CD4-positive, alpha-beta T cell treated with Interleukin-17A for 4 hours (primary cell): ENCODE measurements at regions not wholly inside any gene's neighbourhood (a gene's known extent, or its start where the extent isn't known, plus 50 kb on each side); places are given as distances from the start of the nearest gene placed in this dataset.

ENCODE experiments used
- DNase-seq: peaks from one replicate; pipeline ENCODE4 v3.0.0-alpha.2; 2020; ENCODE audit warnings: mixed read lengths

GRCh38 chr17:55580596-55581133 lies 69.4 kb upstream of the SMIM36 start:
- DNase-seq = no peak

DNA sequence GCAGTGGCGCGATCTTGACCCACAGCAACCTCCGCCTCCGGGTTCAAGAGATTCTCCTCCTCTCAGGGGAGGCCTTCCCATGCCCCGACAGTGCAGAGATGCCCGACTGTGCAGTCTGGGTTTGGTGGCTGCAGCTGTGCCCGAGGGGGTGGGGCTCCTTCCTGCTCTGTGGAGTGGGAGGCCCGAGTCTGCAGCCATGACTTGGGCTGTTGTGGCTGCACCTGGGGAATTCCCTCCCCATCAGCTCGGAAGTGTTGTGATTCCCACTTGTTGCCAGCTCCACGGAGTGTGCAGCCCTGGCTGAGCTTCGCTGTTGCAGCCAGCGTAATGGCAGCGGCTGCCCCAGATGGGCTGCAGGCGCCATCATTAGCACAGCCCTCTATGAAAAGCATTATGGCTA lies 66.4 kb upstream of the SMIM36 start:
- peak; percentile 58 for DNase-seq

GRCh38 chr17:55576996-55577586 lies 65.8 kb upstream of the SMIM36 start:
- peak; percentile 61 for DNase-seq

GRCh38 chr17:55576237-55576995 lies 65.2 kb upstream of the SMIM36 start:
- DNase-seq = no peak

- DNase-seq = no peak
Observed at GRCh38 chr17:55575058-55575636, 63.9 kb upstream of the SMIM36 start.

- DNase-seq = no peak
Observed at GRCh38 chr17:55572599-55572998, 61.3 kb upstream of the SMIM36 start.

GRCh38 chr17:55572139-55572538 lies 60.9 kb upstream of the SMIM36 start:
- no peak for DNase-seq

GRCh38 chr17:55571095-55571494 lies 59.8 kb upstream of the SMIM36 start:
- DNase-seq = no peak

DNA sequence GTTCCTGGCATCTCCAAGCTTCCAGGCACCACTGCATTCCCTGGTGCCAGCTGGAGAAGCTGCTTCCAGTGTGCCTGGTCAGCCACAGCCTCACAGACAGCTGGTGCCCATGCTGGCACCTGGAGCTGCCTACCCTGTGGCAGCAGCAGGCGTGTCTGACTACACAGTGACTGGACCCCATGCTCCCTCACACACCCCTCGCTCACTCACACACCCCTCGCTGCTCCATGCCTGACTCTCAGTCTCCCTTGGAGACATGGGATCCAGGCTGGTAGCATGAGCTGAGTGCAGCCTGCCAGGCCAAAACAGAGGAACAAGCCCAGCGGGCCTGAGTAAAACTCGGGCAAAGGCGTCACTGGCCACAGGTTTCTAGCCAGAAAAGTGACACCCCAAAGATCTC lies 59.1 kb upstream of the SMIM36 start:
- DNase-seq = no peak

GRCh38 chr17:55567240-55568214 lies 56.3 kb upstream of the SMIM36 start:
- no peak for DNase-seq

DNA sequence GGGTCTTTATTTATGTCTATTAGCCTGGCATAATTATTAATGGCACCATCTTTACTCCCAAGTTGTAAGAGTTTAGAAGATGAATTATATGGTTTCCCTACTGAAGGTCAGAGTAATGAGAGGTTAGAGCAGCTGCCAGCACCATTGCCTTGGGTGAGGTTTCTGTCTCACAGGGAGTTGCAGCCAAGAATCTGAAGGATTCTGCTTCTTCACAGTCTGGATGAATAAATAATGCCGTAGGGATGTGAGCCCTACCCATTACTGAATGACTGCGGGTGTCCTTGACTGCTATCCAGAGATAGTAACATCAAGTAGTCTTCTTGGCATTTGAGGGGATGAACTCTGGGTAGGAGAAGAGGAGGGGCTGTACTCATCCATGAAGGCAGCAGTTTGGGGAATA lies 52.8 kb upstream of the SMIM36 start:
- DNase-seq = no peak

DNA sequence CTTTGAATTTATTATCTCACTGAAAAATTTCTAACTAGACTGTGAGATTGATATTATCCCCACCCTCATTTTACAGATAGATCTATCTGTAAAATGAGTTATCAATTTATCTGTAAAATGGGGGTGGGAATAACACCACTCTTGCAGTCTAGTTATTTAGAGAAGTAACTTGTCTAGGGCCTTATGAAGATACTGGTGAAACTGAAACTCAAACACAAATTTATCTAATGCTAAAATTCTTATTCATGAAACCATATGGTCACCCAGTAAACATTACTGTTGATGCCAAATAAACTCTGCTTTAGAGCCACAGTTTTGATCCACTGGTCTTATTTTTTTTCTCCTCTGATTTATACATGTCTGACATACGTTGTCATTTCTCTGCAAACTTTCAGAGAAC lies 52.1 kb upstream of the SMIM36 start:
- no peak for DNase-seq

DNA sequence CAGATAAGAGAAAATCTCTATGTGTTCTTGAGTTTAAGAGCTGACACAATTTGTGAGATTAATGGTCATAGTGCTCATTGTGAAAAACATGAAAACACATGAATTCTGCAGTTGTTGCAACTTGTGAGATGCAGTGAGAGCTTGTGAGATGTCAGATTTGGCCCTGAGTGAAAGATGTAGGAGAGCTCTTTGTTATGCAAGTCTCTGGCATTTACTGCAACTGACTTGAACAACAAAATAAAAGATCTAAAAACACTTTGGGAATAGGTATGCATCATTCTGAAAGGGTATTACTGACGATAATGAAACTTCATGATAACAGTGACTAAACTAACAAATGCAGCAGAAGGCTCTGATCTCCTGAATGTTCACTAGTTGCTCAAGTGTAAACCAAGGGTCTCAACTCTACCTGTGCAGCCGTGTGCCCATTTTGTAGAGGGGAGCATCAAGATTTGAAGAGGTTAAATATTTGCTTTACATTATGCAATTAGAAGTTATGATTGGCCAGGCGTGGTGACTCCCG lies 50.8 kb upstream of the SMIM36 start:
- DNase-seq = no peak

DNA sequence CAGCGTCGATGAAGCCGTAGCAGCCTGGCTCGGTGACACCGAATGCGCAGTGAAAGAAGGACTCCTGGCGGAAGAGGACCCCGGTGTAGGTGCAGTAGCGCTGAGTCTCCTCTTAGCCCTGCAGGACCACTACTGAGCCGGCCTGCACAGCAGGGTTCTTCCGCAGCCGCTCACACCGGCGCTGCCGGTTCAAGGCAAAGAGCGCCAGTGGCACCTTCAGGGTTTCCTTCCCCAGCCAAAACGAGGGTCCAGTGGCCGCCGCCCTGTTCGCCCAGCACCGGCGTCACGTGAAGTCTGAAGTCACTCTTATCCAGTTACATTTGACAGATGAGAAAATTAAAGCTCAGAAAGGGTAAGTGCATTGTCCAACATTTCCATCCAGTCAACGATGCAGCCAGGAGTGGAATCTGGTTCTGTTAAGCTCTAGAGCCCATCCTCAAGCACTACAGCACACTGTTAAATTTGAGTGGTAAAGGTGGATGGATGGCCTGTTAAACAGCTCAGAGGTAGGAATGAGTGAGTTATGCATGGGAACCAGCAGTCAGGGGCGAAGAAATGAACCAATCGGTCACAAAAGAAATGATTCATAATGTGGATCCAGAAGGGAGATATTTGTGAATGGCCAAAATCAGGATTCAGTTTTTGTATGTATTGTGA lies 50.2 kb upstream of the SMIM36 start:
- no peak for DNase-seq
